SK-N-SH treated with all-trans-retinoic acid at 6 μM for 48 hours (cell line): ENCODE measurements at regions not wholly inside any gene's neighbourhood (a gene's known extent, or its start where the extent isn't known, plus 50 kb on each side); places are given as distances from the start of the nearest gene placed in this dataset.

Experiments
- ZC3H10 ChIP-seq: fragments of 250-450 bp; sonication (Bioruptor Pico); IDR thresholded peaks from 2 replicates; pipeline ENCODE4 v1.5.1; 2021; ENCODE audit warnings: mild to moderate bottlenecking, moderate library complexity
- ZFP3 ChIP-seq: fragments of 250-450 bp; sonication (Bioruptor Pico); IDR thresholded peaks from 2 replicates; pipeline ENCODE4 v1.5.0; 2020; ENCODE audit warnings: mild to moderate bottlenecking, moderate library complexity
- TF ChIP-seq, protein P1 (sequence below): fragments of 250-450 bp; sonication (Bioruptor Pico); IDR thresholded peaks from 2 replicates; pipeline ENCODE4 v1.5.1; 2020; ENCODE audit warnings: low read depth, mild to moderate bottlenecking, moderate library complexity

DNA sequence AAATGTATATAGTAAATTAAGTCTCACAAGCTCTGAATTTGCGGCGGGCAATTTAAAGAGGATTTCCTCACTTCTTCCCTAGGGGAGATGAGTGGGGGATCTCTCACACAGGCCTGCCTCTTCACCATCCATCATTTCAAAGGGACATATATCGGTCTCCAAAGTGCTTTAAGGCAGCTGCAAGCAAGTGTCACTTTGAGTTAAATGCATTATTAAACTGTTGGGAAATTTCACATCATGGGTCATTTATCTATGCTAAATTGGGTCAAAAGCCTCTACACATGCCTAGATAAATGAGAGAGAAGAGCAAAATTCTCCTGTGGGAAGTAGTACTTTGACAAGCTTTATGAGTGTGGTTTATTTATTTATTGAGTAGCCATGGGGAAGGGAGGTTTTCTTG lies 1106.1 kb upstream of the GOT2 start:
- TF ChIP-seq ZC3H10 (CRISPR knock-in tag) (no peak), ZFP3 (no peak)
- TF ChIP-seq, protein P1, sequence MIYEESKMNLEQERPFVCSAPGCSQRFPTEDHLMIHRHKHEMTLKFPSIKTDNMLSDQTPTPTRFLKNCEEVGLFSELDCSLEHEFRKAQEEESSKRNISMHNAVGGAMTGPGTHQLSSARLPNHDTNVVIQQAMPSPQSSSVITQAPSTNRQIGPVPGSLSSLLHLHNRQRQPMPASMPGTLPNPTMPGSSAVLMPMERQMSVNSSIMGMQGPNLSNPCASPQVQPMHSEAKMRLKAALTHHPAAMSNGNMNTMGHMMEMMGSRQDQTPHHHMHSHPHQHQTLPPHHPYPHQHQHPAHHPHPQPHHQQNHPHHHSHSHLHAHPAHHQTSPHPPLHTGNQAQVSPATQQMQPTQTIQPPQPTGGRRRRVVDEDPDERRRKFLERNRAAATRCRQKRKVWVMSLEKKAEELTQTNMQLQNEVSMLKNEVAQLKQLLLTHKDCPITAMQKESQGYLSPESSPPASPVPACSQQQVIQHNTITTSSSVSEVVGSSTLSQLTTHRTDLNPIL (CRISPR knock-in tag), result no peak
